ENCODE measurements at regions not wholly inside any gene's neighbourhood (a gene's known extent, or its start where the extent isn't known, plus 50 kb on each side); places are given as distances from the start of the nearest gene placed in this dataset.
A peak's percentile ranks its signal among the peaks of the same experiment; 100 is the strongest.

GRCh38 chr22:27008454-27008853 is 351.1 kb downstream of the MIAT start:
- Histone ChIP-seq H3K27me3 (peaks cover 0 to 35% (median 0%) of the 10 kb centered on the region in 3 donors), H3K27ac (no peak overlapping the region), H3K36me3 (no peaks in the 10 kb centered on the region), H3K4me3 (no peak overlapping the region), H3K9me3 (no peaks in the 10 kb centered on the region), H3K4me1 (no peaks in the 10 kb centered on the region)
- WGBS, 5 donors: 88 to 92% (median 92%) methylated on average over 1 of the region's 1 CpG
- no peak for DNase-seq
- intact Hi-C loops (cut with DNase I; ENCODE audit: low total_unique reads): no loop called here
- peak in 1 of 4 donors; percentile 46 for TF ChIP-seq POLR2A (IDR thresholded peaks at IDR 0.05)
- no peak for TF ChIP-seq EP300 (IDR thresholded peaks at IDR 0.05)

GRCh38 chr22:27011133-27011532 is 353.7 kb downstream of the MIAT start:
- 75 to 89% (median 77%) methylated on average over 3 of the region's 3 CpGs for WGBS, 5 donors
- Histone ChIP-seq H3K27ac (no peak overlapping the region), H3K4me3 (no peak overlapping the region), H3K4me1 (no peaks in the 10 kb centered on the region), H3K9me3 (peaks cover 0 to 11% (median 6%) of the 10 kb centered on the region in 4 donors), H3K36me3 (no peaks in the 10 kb centered on the region), H3K27me3 (peaks cover 0 to 36% (median 0%) of the 10 kb centered on the region in 3 donors)
- intact Hi-C loops (cut with DNase I; ENCODE audit: low total_unique reads): no loop called here
- TF ChIP-seq CTCF (IDR thresholded peaks at IDR 0.05): no peak
- no peak for TF ChIP-seq POLR2AphosphoS5 (IDR thresholded peaks at IDR 0.05)
- TF ChIP-seq POLR2A (IDR thresholded peaks at IDR 0.05): no peak
- no peak for TF ChIP-seq EP300 (IDR thresholded peaks at IDR 0.05)
- DNase-seq: peak in 1 of 2 donors; percentile 24

GRCh38 chr22:27011717-27012116 is 354.3 kb downstream of the MIAT start:
- Histone ChIP-seq H3K9me3 (peaks cover 0 to 11% (median 6%) of the 10 kb centered on the region in 4 donors), H3K27me3 (peaks cover 0 to 37% (median 0%) of the 10 kb centered on the region in 3 donors), H3K36me3 (no peaks in the 10 kb centered on the region), H3K27ac (no peak overlapping the region), H3K4me3 (no peak overlapping the region), H3K4me1 (no peaks in the 10 kb centered on the region)
- intact Hi-C loops (cut with DNase I; ENCODE audit: low total_unique reads): no loop called here
- DNase-seq: no peak
- 73 to 82% (median 80%) methylated on average over 3 of the region's 3 CpGs for WGBS, 5 donors
- no peak for TF ChIP-seq POLR2AphosphoS5 (IDR thresholded peaks at IDR 0.05)
- no peak for TF ChIP-seq CTCF (IDR thresholded peaks at IDR 0.05)
- no peak for TF ChIP-seq POLR2A (IDR thresholded peaks at IDR 0.05)
- no peak for TF ChIP-seq EP300 (IDR thresholded peaks at IDR 0.05)

- WGBS, 5 donors: 49 to 59% (median 51%) methylated on average over 4 of the region's 4 CpGs
- TF ChIP-seq CTCF (IDR thresholded peaks at IDR 0.05): no peak
- no peak for TF ChIP-seq POLR2A (IDR thresholded peaks at IDR 0.05)
- TF ChIP-seq EP300 (IDR thresholded peaks at IDR 0.05): peak; percentile 34
- peak in 1 of 3 donors; percentile 10 for TF ChIP-seq POLR2AphosphoS5 (IDR thresholded peaks at IDR 0.05)
- peak overlapping the region in 1 of 5 donors; percentile 16 for H3K27ac ChIP-seq
- peaks cover 0 to 37% (median 6%) of the 10 kb centered on the region in 3 donors for H3K27me3 ChIP-seq
- H3K4me1 ChIP-seq: no peaks in the 10 kb centered on the region
- DNase-seq: no peak
- intact Hi-C loops (cut with DNase I; ENCODE audit: low total_unique reads): no loop called here
- no peaks in the 10 kb centered on the region for H3K36me3 ChIP-seq
- no peak overlapping the region for H3K4me3 ChIP-seq
- H3K9me3 ChIP-seq: peaks cover 0 to 2% (median 1%) of the 10 kb centered on the region in 4 donors
Observed at GRCh38 chr22:27019827-27020226, 362.4 kb downstream of the MIAT start.

GRCh38 chr22:27022274-27022895 is 365.0 kb downstream of the MIAT start:
- DNase-seq: no peak
- intact Hi-C loops (cut with DNase I; ENCODE audit: low total_unique reads): no loop called here
- no peaks in the 10 kb centered on the region for H3K9me3 ChIP-seq
- no peaks in the 10 kb centered on the region for H3K4me1 ChIP-seq
- 72 to 86% (median 77%) methylated on average over 8 of the region's 8 CpGs for WGBS, 5 donors
- H3K27ac ChIP-seq: no peak overlapping the region
- H3K27me3 ChIP-seq: peaks cover 0 to 26% (median 6%) of the 10 kb centered on the region in 3 donors
- H3K4me3 ChIP-seq: no peak overlapping the region
- H3K36me3 ChIP-seq: no peaks in the 10 kb centered on the region
- TF ChIP-seq POLR2AphosphoS5 (IDR thresholded peaks at IDR 0.05) (no peak), CTCF (IDR thresholded peaks at IDR 0.05) (no peak), EP300 (IDR thresholded peaks at IDR 0.05) (no peak), POLR2A (IDR thresholded peaks at IDR 0.05) (no peak)

All from stomach (tissue), 8 donors.